ENCODE measurements at regions not wholly inside any gene's neighbourhood (a gene's known extent, or its start where the extent isn't known, plus 50 kb on each side); places are given as distances from the start of the nearest gene placed in this dataset.

GRCh38 chr2:56542213-56542612 lies 358.4 kb downstream of the CCDC85A start:
- DNase-seq (ENCODE audit: low read depth in 1 of 2, low spot score in 2 of 2) (no peak), FAIRE-seq (no peak)
- H3K9ac ChIP-seq (replicated peaks in 1 of 4; ENCODE audit: extremely low read depth in 1 of 4, low read depth in 3 of 4, low read length in 3 of 4), result no peak overlapping the region
- H3K79me1 ChIP-seq (ENCODE audit: low read depth, low read length), result no peaks in the 10 kb centered on the region
- no peak overlapping the region for H3K23ac ChIP-seq (ENCODE audit: insufficient read length)
- no peak overlapping the region for H3K56ac ChIP-seq (replicated peaks; ENCODE audit: insufficient read length, low read depth, low read length)
- ChIA-PET CTCF (ENCODE audit: partially characterized antibody) (interaction anchor here (1.0 kb wide), 1 partner anchor 66 kb away, joined by 3 read pairs; no protein-coding TSS in a partner anchor), POLR2A (ENCODE audit: partially characterized antibody) (no interaction called here)
- no peak overlapping the region for H3K14ac ChIP-seq (ENCODE audit: insufficient read length)
- H3K23me2 ChIP-seq (ENCODE audit: low read depth, low read length), result no peaks in the 10 kb centered on the region
- no peak for TF ChIP-seq RXRA (IDR thresholded peaks at IDR 0.05; ENCODE audit: insufficient read depth, low read depth, low read length)
- no peak overlapping the region for H4K8ac ChIP-seq (ENCODE audit: extremely low read depth, insufficient read depth, low read length)
- no peak overlapping the region for H4K5ac ChIP-seq (ENCODE audit: insufficient read length, low read depth, low read length)
- H3K27me3 ChIP-seq (replicated peaks in 1 of 4; ENCODE audit: control insufficient read depth in 3 of 4, extremely low read depth in 1 of 4, insufficient read depth in 3 of 4, low read length in 3 of 4), result peaks cover 0 to 2% (median 0%) of the 10 kb centered on the region in 4 experiments; a peak in 1 of 7 replicates
- H2BK12ac ChIP-seq (ENCODE audit: low read depth, low read length), result no peak overlapping the region
- H3K79me2 ChIP-seq (ENCODE audit: control insufficient read depth in 1 of 2, insufficient read depth in 2 of 2, low read length in 2 of 2), result no peaks in the 10 kb centered on the region
- no peaks in the 10 kb centered on the region for H3K36me3 ChIP-seq (ENCODE audit: control insufficient read depth in 2 of 4, insufficient read depth in 4 of 4, low read length in 3 of 4)
- H2BK20ac ChIP-seq (ENCODE audit: low read length), result no peak overlapping the region
- H2BK5ac ChIP-seq (ENCODE audit: low read depth, low read length), result no peak overlapping the region
- H3K4me2 ChIP-seq (ENCODE audit: insufficient read depth in 1 of 2, low read depth in 2 of 2, low read length in 2 of 2), result no peak overlapping the region
- no peak overlapping the region for H3K4me3 ChIP-seq (ENCODE audit: extremely low read depth in 1 of 4, insufficient read depth in 2 of 4, low read depth in 3 of 4, low read length in 4 of 4)
- no peaks in the 10 kb centered on the region for H4K20me1 ChIP-seq (replicated peaks in 1 of 2; ENCODE audit: control insufficient read depth in 1 of 2, insufficient read depth in 2 of 2, low read length in 2 of 2)
- no peak overlapping the region for H2AFZ ChIP-seq (ENCODE audit: low read length)
- H4K91ac ChIP-seq (replicated peaks; ENCODE audit: insufficient read length, low read length), result no peak overlapping the region
- H3K9me3 ChIP-seq (ENCODE audit: insufficient read depth in 2 of 2, low read depth in 1 of 2, low read length in 1 of 2), result 0 out of 4 replicates have a peak, but pooled peaks cover 0 to 3% of the 10 kb centered on the region in 2 experiments
- H3K27ac ChIP-seq (ENCODE audit: low read depth, low read length), result no peak overlapping the region
- H2BK120ac ChIP-seq (replicated peaks; ENCODE audit: low read depth, low read length), result no peak overlapping the region
- no peaks in the 10 kb centered on the region for H3K4me1 ChIP-seq (replicated peaks in 1 of 4; ENCODE audit: control insufficient read depth in 3 of 4, insufficient read depth in 4 of 4, low read length in 3 of 4)
- no peak overlapping the region for H3K18ac ChIP-seq (ENCODE audit: extremely low read depth, low read length)
- no peak overlapping the region for H3K4ac ChIP-seq (replicated peaks; ENCODE audit: insufficient read length, low read depth, low read length)
- no peak overlapping the region for H2BK15ac ChIP-seq (ENCODE audit: low read length)
- H2AK5ac ChIP-seq (ENCODE audit: low read depth, low read length), result no peak overlapping the region

Measured in H1 (cell line).